Caco-2 (cell line): ENCODE measurements at regions not wholly inside any gene's neighbourhood (a gene's known extent, or its start where the extent isn't known, plus 50 kb on each side); places are given as distances from the start of the nearest gene placed in this dataset.

Experiments
- BruUV-seq: library from RNA; stranded (reverse); fragments of 400-500 nt; replicated peaks from 2 replicates; lab custom pipeline; 2021; lab: Mats Ljungman, UMichigan
- CTCF ChIA-PET: fragments of 300-600 bp; sonication (Branson Sonifier 250); formaldehyde crosslinking; loops from one replicate; lab custom pipeline; 2022; ENCODE audit warnings: antibody characterized with exemption; lab: Charles Lee
- POLR2A ChIA-PET: fragments of 300-600 bp; sonication (Branson Sonifier 250); formaldehyde crosslinking; loops from one replicate; lab custom pipeline; 2022; ENCODE audit warnings: antibody characterized with exemption; lab: Charles Lee
- DNase-seq, 2 experiments: peaks; one replicate each; pipeline versions ENCODE4 v3.0.0 to v3.0.0-alpha.2; 2020 to 2022
- H3K27me3 ChIP-seq: replicated peaks from 2 replicates; pipeline ENCODE4 v1.6.0; 2011; ENCODE audit warnings: low read length; ENCODE audit not compliant: control insufficient read depth, insufficient read depth
- H3K36me3 ChIP-seq: 2 replicates; pipeline ENCODE4 v1.5.1; 2011; ENCODE audit warnings: low read length; ENCODE audit not compliant: control insufficient read depth, insufficient read depth
- H3K4me1 ChIP-seq: fragments of 250-450 bp; sonication (Bioruptor Pico); 2 replicates; pipeline ENCODE4 v1.5.1; 2020; ENCODE audit warnings: mild to moderate bottlenecking
- H3K4me3 ChIP-seq: 2 replicates; pipeline ENCODE4 v1.5.1; 2011; ENCODE audit warnings: low read depth, mild to moderate bottlenecking, control low read depth, low read length
- H3K9me3 ChIP-seq: fragments of 250-450 bp; sonication (Bioruptor Pico); 2 replicates; pipeline ENCODE4 v1.5.1; 2020; ENCODE audit warnings: mild to moderate bottlenecking, moderate library complexity
- H3K27ac Mint-ChIP-seq: one replicate; pipeline ENCODE4 v1.8.0; 2022; ENCODE audit warnings: mixed read lengths; ENCODE audit not compliant: unreplicated experiment
- H3K27me3 Mint-ChIP-seq: one replicate; pipeline ENCODE4 v1.8.0; 2022; ENCODE audit warnings: mixed read lengths; ENCODE audit not compliant: insufficient read depth, unreplicated experiment
- H3K36me3 Mint-ChIP-seq: one replicate; pipeline ENCODE4 v1.8.0; 2022; ENCODE audit warnings: mild to moderate bottlenecking, mixed read lengths; ENCODE audit not compliant: insufficient read depth, unreplicated experiment
- H3K4me1 Mint-ChIP-seq: one replicate; pipeline ENCODE4 v1.8.0; 2022; ENCODE audit warnings: low read depth, mixed read lengths; ENCODE audit not compliant: unreplicated experiment
- H3K4me3 Mint-ChIP-seq: one replicate; pipeline ENCODE4 v1.8.0; 2022; ENCODE audit warnings: mild to moderate bottlenecking, moderate library complexity, mixed read lengths; ENCODE audit not compliant: unreplicated experiment
- H3K9me3 Mint-ChIP-seq: one replicate; pipeline ENCODE4 v1.8.0; 2022; ENCODE audit warnings: mixed read lengths; ENCODE audit not compliant: unreplicated experiment
- intact Hi-C: fragments of 100-400 bp; cut with micrococcal nuclease; formaldehyde crosslinking; loops from one replicate; pipeline ENCODE4 v1.10.0; 2022; ENCODE audit not compliant: unreplicated experiment
- TF ChIP-seq, protein P1 (sequence below), 2 experiments: fragments of 200-600 bp in 1 of 2; IDR thresholded peaks; 1 replicate in 1 of 2; 2 replicates in 1 of 2; pipeline versions ENCODE4 v1.5.1 to v1.8.0; 2011 to 2022; ENCODE audit warnings: antibody characterized with exemption in 1 of 2, control low read depth in 1 of 2, inconsistent platforms in 1 of 2, low read depth in 1 of 2, low read length in 1 of 2, mild to moderate bottlenecking in 1 of 2, moderate library complexity in 1 of 2; ENCODE audit not compliant: insufficient read depth in 1 of 2, severe bottlenecking in 1 of 2, unreplicated experiment in 1 of 2

DNA sequence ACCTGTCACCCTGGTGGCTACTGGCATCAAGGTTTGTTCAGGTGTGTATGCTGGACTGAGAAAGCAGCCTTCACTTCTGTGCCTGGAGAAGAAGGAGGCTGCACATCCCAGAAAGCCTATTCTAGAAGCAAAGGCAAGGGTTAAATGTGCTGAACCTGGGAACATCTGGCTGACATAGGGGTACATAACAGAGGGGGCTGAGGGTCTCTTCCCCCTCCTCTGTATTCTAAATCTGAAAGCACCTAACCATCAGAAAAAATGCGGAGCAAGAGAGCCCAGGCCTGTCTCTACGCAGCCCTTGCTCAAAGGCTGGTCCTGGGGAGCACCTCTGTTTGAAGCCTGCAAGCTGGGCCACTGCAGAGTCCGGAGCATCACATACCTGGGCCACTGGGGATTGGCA is 53.2 kb upstream of the FSTL4 start:
- Histone ChIP-seq H3K27me3 (no peaks in the 10 kb centered on the region), H3K4me3 (no peak overlapping the region), H3K36me3 (no peaks in the 10 kb centered on the region), H3K9me3 (no peaks in the 10 kb centered on the region), H3K4me1 (no peaks in the 10 kb centered on the region)
- no peaks in the 10 kb centered on the region for H3K4me1 Mint-ChIP-seq
- TF ChIP-seq, protein P1, sequence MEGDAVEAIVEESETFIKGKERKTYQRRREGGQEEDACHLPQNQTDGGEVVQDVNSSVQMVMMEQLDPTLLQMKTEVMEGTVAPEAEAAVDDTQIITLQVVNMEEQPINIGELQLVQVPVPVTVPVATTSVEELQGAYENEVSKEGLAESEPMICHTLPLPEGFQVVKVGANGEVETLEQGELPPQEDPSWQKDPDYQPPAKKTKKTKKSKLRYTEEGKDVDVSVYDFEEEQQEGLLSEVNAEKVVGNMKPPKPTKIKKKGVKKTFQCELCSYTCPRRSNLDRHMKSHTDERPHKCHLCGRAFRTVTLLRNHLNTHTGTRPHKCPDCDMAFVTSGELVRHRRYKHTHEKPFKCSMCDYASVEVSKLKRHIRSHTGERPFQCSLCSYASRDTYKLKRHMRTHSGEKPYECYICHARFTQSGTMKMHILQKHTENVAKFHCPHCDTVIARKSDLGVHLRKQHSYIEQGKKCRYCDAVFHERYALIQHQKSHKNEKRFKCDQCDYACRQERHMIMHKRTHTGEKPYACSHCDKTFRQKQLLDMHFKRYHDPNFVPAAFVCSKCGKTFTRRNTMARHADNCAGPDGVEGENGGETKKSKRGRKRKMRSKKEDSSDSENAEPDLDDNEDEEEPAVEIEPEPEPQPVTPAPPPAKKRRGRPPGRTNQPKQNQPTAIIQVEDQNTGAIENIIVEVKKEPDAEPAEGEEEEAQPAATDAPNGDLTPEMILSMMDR (IDR thresholded peaks at IDR 0.05; ENCODE audit: insufficient read depth in 1 of 2, low read depth in 1 of 2, low read length in 1 of 2, severe bottlenecking in 1 of 2, unreplicated experiment in 1 of 2), result no peak
- intact Hi-C loops, result no loop called here
- BruUV-seq, result no TSS peak
- H3K4me3 Mint-ChIP-seq, result no peak overlapping the region
- no peak for DNase-seq
- no peaks in the 10 kb centered on the region for H3K36me3 Mint-ChIP-seq
- CTCF ChIA-PET, result no interaction called here
- no peak overlapping the region for H3K27ac Mint-ChIP-seq
- H3K27me3 Mint-ChIP-seq, result peaks cover 14% of the 10 kb centered on the region
- H3K9me3 Mint-ChIP-seq, result no peaks in the 10 kb centered on the region
- POLR2A ChIA-PET, result no interaction called here

DNA sequence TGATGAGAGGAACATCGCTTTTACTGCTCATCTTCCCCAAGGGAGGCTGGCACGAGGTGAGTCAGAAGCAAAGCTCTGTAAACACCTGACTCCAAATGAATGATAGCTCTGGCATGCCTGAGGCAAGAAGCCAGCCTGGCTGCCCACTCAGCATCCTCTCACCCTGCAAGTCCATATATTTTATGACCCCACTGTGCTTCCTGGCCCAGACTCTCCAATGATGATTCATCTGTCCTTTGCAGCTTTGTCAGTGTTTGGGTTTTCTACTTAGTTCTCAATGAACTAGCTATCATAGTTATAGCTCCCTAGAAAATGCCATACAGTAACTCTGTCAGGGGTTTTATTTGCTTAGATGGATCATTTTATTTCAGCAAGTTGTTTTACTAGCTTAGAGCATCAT is 52.1 kb upstream of the FSTL4 start:
- CTCF ChIA-PET, result interaction anchor here (1.1 kb wide), 1 partner anchor 13 kb away, joined by 3 read pairs; no protein-coding TSS in a partner anchor
- POLR2A ChIA-PET, result no interaction called here
- H3K36me3 Mint-ChIP-seq, result no peaks in the 10 kb centered on the region
- intact Hi-C loops, result no loop called here
- TF ChIP-seq, protein P1 (IDR thresholded peaks at IDR 0.05; ENCODE audit: insufficient read depth in 1 of 2, low read depth in 1 of 2, low read length in 1 of 2, severe bottlenecking in 1 of 2, unreplicated experiment in 1 of 2), result no peak
- no peak for DNase-seq
- no peak overlapping the region for H3K4me3 ChIP-seq
- H3K4me1 Mint-ChIP-seq, result no peaks in the 10 kb centered on the region
- H3K4me3 Mint-ChIP-seq, result no peak overlapping the region
- no peaks in the 10 kb centered on the region for H3K9me3 Mint-ChIP-seq
- peaks cover 12% of the 10 kb centered on the region for H3K27me3 Mint-ChIP-seq
- H3K36me3 ChIP-seq, result no peaks in the 10 kb centered on the region
- no peaks in the 10 kb centered on the region for H3K27me3 ChIP-seq
- no peaks in the 10 kb centered on the region for H3K9me3 ChIP-seq
- no peaks in the 10 kb centered on the region for H3K4me1 ChIP-seq
- no TSS peak for BruUV-seq
- H3K27ac Mint-ChIP-seq, result no peak overlapping the region

DNA sequence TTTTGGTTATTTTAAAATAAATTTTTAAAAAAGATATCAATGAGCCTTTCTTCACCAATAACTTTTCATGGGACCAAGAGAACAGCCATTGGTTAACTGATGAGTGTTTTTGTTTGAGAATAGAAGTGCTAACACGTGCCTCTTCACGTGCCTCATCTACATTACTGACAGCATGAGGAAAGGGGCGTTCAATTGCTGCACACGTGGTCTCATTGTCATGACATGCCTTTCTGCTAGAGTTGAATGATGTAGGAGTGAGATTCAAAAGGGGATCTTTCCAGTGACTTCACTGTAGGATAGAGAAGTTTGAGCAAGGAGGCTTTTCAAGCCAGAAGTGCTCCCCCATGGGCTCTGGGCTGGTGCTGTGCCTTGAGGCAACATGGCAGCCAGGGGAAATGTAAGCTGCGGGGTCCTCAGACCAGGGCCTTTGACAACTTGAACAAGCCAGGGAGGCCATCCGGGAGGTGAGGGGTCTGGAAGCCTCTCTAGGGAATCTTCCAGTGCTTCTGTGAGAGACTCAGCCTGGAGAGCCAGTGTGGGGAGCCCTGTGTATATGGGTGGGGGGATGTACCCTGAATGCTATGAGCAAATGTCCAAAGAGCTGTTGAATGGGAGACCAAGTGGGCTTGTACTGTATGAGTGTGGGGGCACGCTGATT is 51.2 kb upstream of the FSTL4 start:
- no peak for DNase-seq
- Mint-ChIP-seq H3K36me3 (no peaks in the 10 kb centered on the region), H3K4me1 (no peaks in the 10 kb centered on the region), H3K4me3 (no peak overlapping the region), H3K27me3 (peaks cover 13% of the 10 kb centered on the region), H3K27ac (no peak overlapping the region), H3K9me3 (no peaks in the 10 kb centered on the region)
- TF ChIP-seq, protein P1 (IDR thresholded peaks at IDR 0.05; ENCODE audit: insufficient read depth in 1 of 2, low read depth in 1 of 2, low read length in 1 of 2, severe bottlenecking in 1 of 2, unreplicated experiment in 1 of 2), result no peak
- Histone ChIP-seq H3K4me1 (no peaks in the 10 kb centered on the region), H3K9me3 (no peaks in the 10 kb centered on the region), H3K27me3 (no peaks in the 10 kb centered on the region), H3K4me3 (no peak overlapping the region), H3K36me3 (no peaks in the 10 kb centered on the region)
- no TSS peak for BruUV-seq
- CTCF ChIA-PET, result interaction anchor here (1.1 kb wide), 1 partner anchor 14 kb away, joined by 3 read pairs; no protein-coding TSS in a partner anchor
- intact Hi-C loops, result no loop called here
- POLR2A ChIA-PET, result no interaction called here
